OCI-LY3 (cell line): ENCODE measurements at regions not wholly inside any gene's neighbourhood (a gene's known extent, or its start where the extent isn't known, plus 50 kb on each side); places are given as distances from the start of the nearest gene placed in this dataset.

Source experiments
- CTCF ChIP-seq: fragments of 200-600, 300-600 bp; sonication (generic); IDR thresholded peaks from 2 replicates; pipeline ENCODE4 v1.5.1; 2014; ENCODE audit warnings: antibody characterized with exemption, low read length, low read depth
- EZH2phosphoT487 ChIP-seq: fragments of 200-600 bp; shearing (Covaris generic); IDR thresholded peaks from 2 replicates; pipeline ENCODE4 v1.6.1; 2018; ENCODE audit warnings: antibody characterized with exemption, mixed run types, low read depth

GRCh38 chr13:106911020-106911419 lies 343.1 kb upstream of the ARGLU1 start:
- TF ChIP-seq CTCF = no peak
- no peak for TF ChIP-seq EZH2phosphoT487
